ENCODE measurements at regions not wholly inside any gene's neighbourhood (a gene's known extent, or its start where the extent isn't known, plus 50 kb on each side); places are given as distances from the start of the nearest gene placed in this dataset.
"Not testable (repeated sequence)": the region's sequence is repeated elsewhere in the genome, so short reads cannot be mapped to it uniquely, and the experiment has no call there.

DNA sequence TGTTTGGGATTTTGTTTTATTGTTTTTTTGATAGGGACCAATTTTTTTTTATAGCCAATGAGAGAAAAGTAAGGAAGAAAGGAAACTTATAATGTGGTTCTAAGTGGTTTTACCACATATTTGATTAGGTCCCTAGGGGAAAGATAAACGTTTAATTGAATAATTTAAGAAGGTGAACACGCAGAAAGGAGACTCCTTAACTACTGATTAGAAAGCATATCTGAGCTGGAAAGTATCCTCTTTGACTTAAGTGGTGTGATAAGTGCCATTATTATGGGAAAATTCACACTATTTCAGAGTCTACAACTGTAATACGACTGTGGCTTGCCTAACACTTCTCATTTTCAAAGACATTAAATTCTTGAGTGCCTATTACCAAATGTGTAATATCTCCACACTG lies 106.5 kb upstream of the GRAMD1B start:
- TF ChIP-seq CTCF (IDR thresholded peaks at IDR 0.05; ENCODE audit: extremely low read depth, low read depth, low read length), result no peak
- DNase-seq (ENCODE audit: insufficient read length, low spot score, missing footprints), result no peak

GRCh38 chr11:123321636-123322035 lies 108.4 kb upstream of the GRAMD1B start:
- H3K9me3 ChIP-seq (ENCODE audit: low read depth, low read length), result no peaks in the 10 kb centered on the region
- peaks cover 42% of the 10 kb centered on the region for H3K27me3 ChIP-seq (ENCODE audit: insufficient read depth, low read length)
- no peak for TF ChIP-seq CTCF (IDR thresholded peaks at IDR 0.05; ENCODE audit: extremely low read depth, low read depth, low read length)

More for the DNA sequence above, 106.5 kb upstream of the GRAMD1B start:
- Histone ChIP-seq H3K36me3 (ENCODE audit: insufficient read depth, low read length) (no peaks in the 10 kb centered on the region), H3K4me2 (ENCODE audit: insufficient read depth, low read length) (no peak overlapping the region), H3K4me1 (ENCODE audit: insufficient read depth, low read length) (no peaks in the 10 kb centered on the region), H3K4me3 (ENCODE audit: insufficient read depth, low read length) (no peak overlapping the region), H2AFZ (ENCODE audit: low read length) (no peak overlapping the region), H3K79me2 (ENCODE audit: insufficient read depth, low read length) (no peaks in the 10 kb centered on the region), H4K20me1 (ENCODE audit: insufficient read depth, low read length) (no peaks in the 10 kb centered on the region), H3K27me3 (ENCODE audit: insufficient read depth, low read length) (peaks cover 37% of the 10 kb centered on the region), H3K27ac (ENCODE audit: low read depth, low read length) (no peak overlapping the region), H3K9me3 (ENCODE audit: low read depth, low read length) (no peaks in the 10 kb centered on the region)

DNA sequence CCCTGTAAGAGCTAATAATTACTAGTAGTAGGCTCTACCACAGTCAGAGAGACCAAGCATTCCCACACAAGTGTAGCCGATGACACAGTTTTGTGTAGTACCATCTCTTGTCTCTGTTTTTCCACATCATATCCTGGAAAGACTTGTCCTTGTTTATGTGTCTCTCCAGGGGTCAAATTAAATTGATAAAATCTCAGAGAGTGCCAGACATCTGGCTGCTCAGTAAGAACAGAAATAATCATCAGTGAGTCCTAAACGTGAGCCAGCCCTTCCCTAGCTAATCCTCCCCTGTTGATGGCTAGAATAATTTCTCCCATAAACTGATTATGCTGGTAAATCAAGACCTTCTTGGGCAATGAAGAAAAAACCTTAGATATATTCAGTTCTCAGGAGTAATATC lies 111.4 kb upstream of the GRAMD1B start:
- Histone ChIP-seq H3K27ac (ENCODE audit: low read depth, low read length) (no peak overlapping the region), H3K27me3 (ENCODE audit: insufficient read depth, low read length) (peaks cover 29% of the 10 kb centered on the region), H3K4me3 (ENCODE audit: insufficient read depth, low read length) (no peak overlapping the region), H4K20me1 (ENCODE audit: insufficient read depth, low read length) (no peaks in the 10 kb centered on the region), H3K36me3 (ENCODE audit: insufficient read depth, low read length) (no peaks in the 10 kb centered on the region), H2AFZ (ENCODE audit: low read length) (no peak overlapping the region), H3K4me1 (ENCODE audit: insufficient read depth, low read length) (no peaks in the 10 kb centered on the region), H3K79me2 (ENCODE audit: insufficient read depth, low read length) (no peaks in the 10 kb centered on the region), H3K4me2 (ENCODE audit: insufficient read depth, low read length) (no peak overlapping the region), H3K9me3 (ENCODE audit: low read depth, low read length) (no peaks in the 10 kb centered on the region)
- no peak for DNase-seq (ENCODE audit: insufficient read length, low spot score, missing footprints)
- no peak for TF ChIP-seq CTCF (IDR thresholded peaks at IDR 0.05; ENCODE audit: extremely low read depth, low read depth, low read length)

More at GRCh38 chr11:123321636-123322035, 108.4 kb upstream of the GRAMD1B start:
- Histone ChIP-seq H3K4me2 (ENCODE audit: insufficient read depth, low read length) (no peak overlapping the region), H3K4me1 (ENCODE audit: insufficient read depth, low read length) (no peaks in the 10 kb centered on the region), H3K36me3 (ENCODE audit: insufficient read depth, low read length) (no peaks in the 10 kb centered on the region), H4K20me1 (ENCODE audit: insufficient read depth, low read length) (no peaks in the 10 kb centered on the region), H3K79me2 (ENCODE audit: insufficient read depth, low read length) (no peaks in the 10 kb centered on the region), H3K27ac (ENCODE audit: low read depth, low read length) (no peak overlapping the region), H3K4me3 (ENCODE audit: insufficient read depth, low read length) (no peak overlapping the region), H2AFZ (ENCODE audit: low read length) (no peak overlapping the region)
- DNase-seq (ENCODE audit: insufficient read length, low spot score, missing footprints), result no peak

- not testable (repeated sequence) for H4K20me1 ChIP-seq (ENCODE audit: insufficient read depth, low read length); H2AFZ ChIP-seq (ENCODE audit: low read length); H3K9me3 ChIP-seq (ENCODE audit: low read depth, low read length); H3K36me3 ChIP-seq (ENCODE audit: insufficient read depth, low read length); DNase-seq (ENCODE audit: insufficient read length, low spot score, missing footprints); H3K4me3 ChIP-seq (ENCODE audit: insufficient read depth, low read length); H3K27ac ChIP-seq (ENCODE audit: low read depth, low read length); H3K4me2 ChIP-seq (ENCODE audit: insufficient read depth, low read length); H3K4me1 ChIP-seq (ENCODE audit: insufficient read depth, low read length); H3K79me2 ChIP-seq (ENCODE audit: insufficient read depth, low read length)
- peaks cover 32% of the 10 kb centered on the region for H3K27me3 ChIP-seq (ENCODE audit: insufficient read depth, low read length)
Measured at GRCh38 chr11:123318132-123318531, 111.9 kb upstream of the GRAMD1B start.
